DMS153 treated with DMSO at 0.1 percent for 48 hours (cell line): ENCODE measurements at regions not wholly inside any gene's neighbourhood (a gene's known extent, or its start where the extent isn't known, plus 50 kb on each side); places are given as distances from the start of the nearest gene placed in this dataset.

Experiments
- DNase-seq: peaks from one replicate; lab custom pipeline; 2025; ENCODE audit not compliant: unreplicated experiment; lab: John Stamatoyannopoulos, UW

DNA sequence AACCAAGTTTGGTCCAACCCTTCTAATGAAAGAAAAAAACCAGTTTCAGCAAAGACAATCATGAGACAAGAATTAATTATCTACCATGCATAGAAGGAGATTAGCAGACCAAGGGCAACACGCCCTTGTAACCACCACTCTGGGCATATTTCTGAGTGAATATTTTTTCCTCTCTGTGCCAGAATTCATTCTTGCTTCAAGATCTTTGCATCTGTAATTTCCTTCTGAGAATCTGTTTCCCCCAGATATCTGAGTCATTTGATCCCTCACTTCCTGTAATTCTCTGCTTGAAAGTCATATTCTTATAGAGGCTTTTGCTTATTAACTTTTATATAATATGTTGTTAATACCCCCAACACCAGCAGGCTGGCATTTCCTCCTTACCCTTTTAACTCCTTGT is 243.7 kb downstream of the SLC16A7 start:
- no peak for DNase-seq

DNA sequence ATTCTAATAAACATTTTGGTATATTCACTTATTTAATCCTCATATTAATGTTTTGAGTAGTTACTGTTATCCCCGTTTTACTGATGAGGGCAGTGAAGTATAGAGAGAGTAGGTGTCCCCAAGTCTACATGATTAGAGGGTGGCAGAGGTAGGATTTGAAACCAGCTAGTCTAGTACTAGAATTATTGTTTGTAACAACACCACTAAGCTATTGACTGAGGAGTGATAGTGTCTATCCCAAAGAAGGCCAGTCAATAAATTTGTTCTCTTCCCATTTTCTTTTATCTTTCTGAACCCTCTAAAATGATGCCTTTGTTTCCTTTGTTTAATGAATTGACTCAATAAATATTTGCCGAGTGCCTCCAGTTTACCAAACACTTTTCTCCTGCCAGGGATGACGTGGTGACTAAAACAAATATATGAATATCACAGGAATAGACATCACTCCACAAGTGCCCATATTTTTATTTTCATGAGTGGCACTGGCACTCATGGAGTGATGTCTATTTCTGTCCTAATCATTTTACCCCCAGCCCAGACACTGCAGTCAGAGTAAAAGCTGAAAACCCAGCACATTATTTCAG is 247.5 kb downstream of the SLC16A7 start:
- peak; percentile 14 for DNase-seq

DNA sequence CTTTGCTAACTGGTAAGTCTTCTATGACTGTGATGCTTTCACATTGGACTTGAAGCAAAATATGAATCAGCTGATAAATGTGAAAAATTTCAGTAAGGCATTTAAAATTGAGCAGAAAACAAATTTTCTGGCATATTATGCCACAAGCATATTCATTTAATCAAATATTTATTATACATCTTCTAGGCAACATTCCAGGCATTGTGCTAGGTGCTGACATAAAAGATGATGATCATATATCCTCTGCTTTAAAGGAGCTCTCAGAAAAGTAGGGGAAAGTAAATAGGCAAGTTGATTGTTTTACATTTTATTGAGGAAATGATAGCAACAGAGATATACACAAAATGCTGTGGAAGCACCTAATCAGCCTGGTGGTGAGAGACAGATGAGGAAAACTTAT is 248.9 kb downstream of the SLC16A7 start:
- DNase-seq: no peak

DNA sequence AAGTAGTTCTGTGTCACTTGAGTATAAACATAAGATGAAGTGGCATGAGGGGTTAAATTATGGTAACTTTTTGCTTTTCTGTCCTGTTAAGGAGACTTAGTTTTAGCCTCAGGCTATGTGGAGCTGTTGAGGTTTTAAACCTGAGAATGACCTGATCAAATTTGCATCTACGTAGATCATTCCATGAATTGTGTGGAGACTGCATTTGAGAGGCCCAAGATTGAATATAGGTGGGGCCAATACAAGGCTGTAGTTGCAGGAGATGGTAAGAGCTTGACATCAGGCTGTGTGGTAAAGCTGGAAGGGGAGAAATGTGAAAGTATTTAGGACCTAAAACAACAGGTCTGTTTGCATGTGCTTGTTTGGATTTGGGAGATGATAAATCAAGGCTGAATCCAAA is 249.5 kb downstream of the SLC16A7 start:
- DNase-seq: no peak

DNA sequence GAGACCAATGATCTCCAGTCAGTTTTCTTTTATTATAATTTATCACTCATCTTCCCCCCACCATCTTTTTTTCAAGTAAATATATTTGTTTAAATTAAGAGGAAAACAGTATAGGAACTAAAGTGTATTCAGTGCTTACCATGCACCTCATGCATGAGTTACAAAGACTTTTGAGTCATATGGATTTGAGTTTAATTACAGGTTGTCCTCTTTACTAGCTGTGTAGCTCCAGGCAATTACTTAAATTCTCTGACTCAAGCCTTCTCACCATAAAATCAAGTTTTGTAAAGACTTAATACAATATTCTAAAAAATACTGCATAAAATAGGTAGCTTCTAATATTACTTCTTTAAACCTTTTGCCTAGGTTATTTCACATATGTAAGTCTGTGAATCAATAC is 251.3 kb downstream of the SLC16A7 start:
- DNase-seq: no peak

DNA sequence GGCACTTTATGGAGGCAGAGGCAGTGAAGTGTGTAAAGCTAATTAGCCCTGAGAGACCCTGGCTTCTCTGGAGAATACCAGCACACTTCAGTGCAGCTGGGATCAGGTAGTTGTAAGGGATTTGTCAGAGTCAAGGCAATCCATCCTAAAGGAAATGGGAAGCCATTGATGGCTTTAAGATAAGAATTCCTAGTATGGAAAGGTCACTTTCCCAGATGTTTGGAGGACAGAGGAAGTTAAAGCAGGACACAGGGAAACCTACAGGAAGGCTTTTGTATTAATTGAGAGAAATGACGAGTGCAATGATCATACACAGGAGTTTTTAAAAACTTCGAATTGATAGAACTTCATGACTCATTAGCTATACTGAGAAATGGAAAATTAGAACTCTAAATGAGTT is 254.4 kb downstream of the SLC16A7 start:
- no peak for DNase-seq

DNA sequence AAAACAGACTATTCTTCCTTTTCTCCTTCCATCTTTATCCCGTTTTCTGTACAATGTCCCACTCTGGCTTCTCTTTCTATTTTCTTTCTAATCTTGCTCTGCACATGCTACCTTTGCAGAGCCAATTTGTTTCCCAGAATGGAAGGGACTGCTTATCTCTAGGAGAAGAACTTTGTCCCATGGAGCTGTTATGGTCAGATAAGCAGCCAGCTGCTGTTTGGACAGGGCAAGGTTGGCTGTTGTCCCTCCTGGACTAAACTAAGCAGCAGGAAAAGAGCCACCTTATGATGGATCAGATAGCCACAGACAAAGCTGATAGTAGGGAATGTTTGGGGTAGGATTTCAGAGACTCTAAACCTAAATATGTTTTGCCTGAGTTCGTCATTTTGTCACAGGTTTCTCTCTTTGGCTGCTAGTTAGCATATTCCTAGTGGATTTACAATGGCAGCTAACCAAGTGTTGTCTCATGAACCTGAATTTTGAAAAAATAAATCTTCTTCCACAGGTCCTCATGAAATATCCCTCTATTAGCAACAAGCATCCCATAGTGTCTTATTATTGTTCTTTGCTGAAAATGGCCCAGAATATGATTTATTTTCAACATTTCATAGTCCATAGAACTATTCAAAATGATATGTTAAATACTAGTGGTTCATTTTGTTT is 262.8 kb downstream of the SLC16A7 start:
- no peak for DNase-seq

DNA sequence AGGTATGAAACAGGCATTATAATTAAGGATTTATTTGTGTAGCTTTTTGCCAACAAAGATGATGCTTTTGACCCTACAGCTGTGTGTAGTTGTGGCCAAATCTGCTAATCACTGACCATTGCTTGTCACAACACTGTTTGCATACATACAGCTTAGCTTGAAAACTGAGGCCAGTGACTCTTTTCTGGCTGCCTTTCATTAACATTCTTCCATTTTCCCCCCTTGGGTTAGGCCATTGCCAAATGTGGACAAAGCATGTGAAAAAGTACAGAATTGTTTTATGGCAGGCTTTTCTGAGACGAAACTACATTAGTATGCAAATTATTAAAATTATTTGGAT is 263.3 kb downstream of the SLC16A7 start:
- DNase-seq: no peak

DNA sequence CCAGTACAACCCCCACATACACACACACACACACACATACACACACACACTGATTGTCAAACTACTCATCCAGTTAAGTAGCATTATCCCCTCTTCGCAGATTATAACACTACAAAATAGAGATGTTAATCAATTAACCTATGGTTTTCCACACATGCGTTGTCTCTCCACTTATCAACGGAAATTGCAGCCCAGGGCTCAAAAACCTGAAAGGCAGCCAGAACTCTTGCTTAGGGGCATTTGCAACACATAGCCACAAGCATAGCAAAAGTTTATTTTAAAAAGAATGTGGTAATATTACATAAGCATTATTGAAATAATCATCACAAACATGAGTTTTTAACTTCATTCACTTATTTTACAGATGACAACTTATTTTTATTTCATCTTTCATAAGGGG is 265.8 kb downstream of the SLC16A7 start:
- no peak for DNase-seq

DNA sequence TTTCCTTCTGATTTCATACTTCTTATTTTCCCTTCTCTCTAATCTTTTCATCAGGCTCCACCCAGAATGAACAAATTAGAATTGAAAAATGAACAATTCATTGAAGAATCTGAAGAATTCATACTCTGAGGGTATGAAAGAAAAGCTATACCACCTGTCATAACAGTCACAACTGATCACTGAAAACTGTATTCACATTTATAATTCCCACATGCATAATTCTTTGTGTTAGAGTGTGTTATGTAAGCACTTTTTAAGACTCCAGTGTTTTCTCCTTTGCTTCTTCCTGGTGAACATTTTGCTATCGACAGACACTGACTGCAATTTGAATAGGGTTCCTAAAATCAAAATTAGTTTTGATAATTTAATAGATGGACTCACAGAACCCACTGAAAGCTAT is 271.2 kb downstream of the SLC16A7 start:
- no peak for DNase-seq

DNA sequence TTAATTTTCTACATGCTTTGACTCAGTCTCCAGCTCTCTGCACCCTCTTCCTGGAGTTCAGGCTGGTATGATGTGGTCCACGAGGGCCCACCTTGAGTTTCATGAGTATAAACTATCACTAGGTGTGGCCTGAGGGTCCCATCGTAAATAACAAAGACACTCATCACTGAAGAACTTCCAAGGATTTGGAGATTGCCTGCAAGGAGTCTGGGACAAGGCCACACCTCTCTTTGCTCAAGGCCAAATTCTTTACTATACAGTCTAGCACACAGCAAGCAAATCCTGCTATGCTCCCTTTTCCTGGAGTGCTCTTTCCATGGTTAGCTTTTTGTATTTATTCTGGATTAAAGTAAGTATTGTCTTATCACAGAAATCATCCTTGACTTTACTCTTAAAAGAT is 271.9 kb downstream of the SLC16A7 start:
- DNase-seq: no peak

DNA sequence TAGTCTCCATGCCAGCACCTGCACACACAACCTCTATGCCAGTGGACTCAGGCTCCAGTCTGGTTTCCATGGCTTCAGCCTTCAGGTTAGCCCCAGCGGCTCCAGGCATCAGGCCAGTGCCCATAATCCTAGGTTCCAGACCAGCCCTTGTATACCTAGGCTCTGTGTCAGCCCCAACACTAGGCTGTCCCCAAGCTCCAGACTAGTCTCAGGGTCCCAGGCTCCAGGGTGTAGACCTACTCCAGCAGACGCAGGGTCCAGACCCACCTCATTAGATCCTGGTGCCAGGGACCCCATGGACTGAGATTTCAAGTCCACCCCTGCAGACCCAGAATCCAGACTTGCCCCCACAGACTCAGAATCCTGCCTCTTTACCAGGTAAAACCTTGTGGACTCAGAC is 275.9 kb downstream of the SLC16A7 start:
- DNase-seq: no peak

DNA sequence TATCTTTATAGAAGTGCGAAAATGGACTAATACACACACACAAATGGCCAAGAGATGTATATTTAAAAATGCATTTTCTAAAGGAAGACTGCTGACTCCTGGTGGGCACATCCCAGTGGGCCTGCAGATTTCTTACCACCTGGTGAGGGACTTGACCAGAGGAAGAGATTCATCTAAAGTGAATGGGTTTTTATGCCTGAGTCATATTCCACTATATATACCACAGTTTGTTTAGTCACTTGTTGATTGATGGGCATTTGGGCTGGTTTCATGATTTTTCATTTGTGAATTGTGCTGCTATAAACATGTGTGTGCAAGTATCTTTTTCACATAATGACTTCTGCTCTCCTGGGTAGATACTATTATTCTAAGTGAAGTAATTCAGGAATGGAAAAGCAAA is 277.3 kb downstream of the SLC16A7 start:
- DNase-seq: no peak

DNA sequence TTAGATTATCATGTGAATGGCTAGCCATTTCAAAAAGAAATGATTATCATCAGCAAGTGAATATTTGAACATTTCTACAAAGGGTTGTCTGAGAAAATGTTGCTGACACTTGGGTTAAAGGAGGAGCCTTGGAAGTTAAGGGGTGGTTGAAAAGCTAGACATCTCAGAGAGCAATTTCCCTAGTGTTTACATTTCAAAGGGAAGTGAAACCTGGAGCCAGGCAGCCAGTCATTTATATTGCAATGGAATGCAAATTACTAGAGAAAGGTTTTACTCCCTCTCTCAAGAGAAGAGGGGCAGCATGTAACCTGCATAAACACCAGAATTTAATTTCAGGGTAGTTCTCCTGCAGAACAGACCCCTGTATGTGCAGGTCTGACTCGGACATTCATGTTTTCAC is 279.0 kb downstream of the SLC16A7 start:
- DNase-seq: no peak

DNA sequence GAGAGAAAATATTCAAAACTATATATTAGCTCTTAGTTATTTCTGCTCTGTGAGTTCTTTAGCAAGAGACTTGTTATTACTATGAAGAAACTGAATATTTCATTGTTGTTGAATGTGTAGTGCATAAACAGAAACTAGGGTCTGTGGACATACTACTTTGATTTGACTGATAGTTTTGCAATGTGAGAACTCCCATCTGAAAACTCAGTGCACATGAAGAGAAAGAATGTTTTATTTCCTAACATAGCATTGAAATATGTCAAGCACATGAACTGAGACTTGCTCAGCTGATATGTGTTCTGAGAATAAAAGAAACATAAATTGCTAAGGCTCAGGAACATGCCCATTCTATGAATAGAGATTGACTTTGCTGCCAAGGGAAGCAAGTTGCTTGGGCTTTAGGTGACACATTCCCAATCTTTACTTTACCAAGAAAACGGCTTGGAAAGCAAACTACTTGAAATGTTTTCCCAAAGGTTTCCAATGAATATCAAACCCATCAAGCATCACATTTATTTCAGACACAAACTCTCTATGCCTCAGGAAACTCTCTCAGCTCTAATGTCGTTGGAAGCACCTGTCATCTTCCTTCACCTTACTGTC is 290.4 kb downstream of the SLC16A7 start:
- no peak for DNase-seq

DNA sequence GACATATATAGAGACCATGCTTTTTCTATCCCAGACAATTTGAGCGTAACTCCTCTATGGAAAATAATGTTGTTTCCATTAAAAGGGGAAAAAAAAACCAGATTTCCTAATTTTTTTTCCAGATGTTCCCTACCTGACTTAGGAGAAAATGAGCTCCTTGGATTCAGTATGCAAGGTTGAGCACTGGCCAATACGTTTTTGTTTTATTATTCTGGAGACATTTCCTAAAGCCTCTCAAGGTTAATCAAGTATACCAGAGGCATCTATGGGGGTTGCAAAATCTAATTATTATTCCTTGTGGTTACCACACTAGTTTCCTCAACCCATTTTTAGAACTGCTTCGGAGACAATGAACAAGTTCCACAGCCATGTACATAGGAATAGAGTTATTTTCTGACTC is 291.3 kb downstream of the SLC16A7 start:
- DNase-seq: no peak

DNA sequence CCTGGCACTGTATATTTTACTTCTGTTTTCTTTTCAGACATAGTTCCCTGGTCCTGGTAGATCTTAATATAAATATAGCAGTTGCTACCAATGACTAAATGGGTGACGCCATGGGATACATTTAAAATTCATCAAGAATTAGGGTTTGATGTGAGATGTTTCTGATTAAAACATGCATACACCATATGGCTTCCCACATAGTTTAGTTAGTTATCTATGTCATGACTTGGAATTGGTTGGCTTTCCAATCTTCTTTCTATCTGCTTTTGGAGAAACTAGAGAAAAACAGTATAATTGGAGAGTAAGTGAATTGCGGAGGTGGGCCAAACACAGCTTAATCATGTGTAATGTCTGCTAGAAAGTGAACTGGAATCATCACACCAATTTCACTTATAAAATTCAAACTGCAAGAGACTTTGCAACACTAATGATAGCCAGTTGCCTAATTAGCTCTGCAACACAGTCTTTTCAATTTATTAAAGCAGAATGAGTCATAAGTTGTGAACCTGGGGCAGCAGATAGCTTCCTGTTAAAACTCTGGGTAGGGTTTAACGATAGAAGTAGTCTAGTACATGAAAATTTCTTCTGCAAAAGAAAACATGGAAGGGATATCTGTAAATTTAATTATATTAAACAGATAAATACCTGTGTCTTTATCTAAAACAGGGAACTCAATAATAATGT is 295.2 kb downstream of the SLC16A7 start:
- DNase-seq: no peak

DNA sequence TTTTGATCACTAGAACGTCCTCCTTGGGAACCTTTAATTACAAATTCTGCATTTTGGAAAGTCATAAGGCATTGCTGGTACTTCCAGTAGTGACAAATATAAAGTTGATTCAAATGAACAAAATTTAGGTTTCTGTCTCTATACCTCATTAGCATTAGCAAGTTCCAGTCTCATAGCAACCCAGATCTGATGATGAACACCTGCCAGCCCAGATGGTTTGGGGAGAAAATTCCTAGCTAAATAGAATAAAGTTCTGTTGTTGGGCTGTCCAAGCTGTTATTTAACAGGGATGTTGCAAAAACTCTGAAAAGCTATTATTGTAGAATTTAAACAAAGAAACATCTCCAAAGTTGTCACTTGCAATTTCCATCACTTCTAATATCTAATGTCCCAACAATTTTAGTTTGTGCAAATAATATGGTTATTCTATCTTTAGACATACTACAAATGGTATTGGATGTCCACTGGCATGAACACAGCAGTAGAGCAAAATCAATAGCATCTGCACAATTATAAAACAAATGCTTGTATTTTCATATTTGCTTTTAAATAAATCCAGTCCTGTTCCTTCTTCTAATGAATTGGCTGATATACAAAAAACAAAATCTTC is 299.4 kb downstream of the SLC16A7 start:
- DNase-seq: no peak

DNA sequence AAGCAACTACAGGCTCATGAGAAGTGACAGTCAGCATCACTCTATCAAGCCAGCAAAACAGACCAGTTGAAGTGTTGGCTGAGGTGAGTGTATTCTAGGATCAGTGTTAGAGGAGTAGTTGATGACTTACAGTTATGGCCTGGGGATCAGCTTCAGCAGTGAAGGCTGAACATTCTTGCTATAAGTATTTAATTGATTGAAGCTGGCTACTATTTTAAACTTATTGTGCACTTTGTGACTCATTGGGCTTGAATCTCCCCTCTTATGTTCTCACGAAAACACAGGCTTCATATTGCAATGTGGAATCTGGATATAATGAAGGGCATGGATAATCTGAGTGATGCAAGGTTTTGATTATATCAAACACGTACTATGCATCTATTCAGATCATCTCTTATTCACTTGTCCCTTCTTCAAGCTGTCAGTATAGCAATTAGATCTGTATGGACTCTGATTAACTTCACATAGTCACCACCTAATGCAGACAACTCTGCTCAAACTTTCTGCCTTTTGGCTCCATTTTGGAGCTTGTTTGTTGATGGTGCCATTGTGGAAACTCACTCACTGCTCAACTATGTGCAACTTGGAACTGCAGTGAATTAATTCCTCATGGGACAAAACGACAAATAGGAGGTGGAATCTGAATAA is 309.2 kb downstream of the SLC16A7 start:
- DNase-seq: no peak

DNA sequence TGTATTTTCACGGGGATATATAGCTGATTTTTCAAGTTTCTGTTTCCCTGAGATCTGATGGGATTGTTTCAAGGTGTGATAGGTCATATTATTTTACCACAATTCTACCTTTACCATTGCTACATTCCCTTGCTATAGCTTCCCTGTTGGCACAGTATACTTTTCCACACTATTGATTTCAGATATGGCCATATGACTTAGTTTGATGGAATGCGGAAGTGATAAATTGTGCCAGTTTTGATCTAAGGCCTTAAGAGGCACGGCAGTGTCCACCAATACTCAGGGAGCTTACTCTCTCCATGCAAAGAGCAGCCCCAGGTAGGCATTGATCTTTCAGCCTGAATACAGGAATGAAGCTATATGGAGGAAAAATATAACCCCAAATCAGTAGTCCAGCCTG is 315.7 kb downstream of the SLC16A7 start:
- no peak for DNase-seq

DNA sequence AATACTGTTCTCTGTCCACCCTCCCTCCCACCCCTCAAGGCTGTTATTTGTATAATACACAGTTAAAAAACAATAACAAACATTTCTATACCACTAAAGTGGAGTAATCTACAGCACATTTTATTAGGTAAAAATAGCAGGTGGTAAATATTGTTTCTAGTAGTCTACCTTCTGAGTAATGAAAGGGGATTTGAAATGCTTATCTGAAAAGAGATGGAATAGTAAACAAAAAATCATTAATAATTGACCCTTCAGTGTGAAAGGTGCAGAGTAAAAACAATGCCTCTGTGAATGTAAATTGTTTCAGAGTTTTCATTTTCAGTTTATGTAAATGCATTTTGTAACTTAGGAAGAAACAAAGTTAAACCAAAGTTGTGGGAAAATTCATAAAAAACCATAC is 321.2 kb downstream of the SLC16A7 start:
- no peak for DNase-seq

DNA sequence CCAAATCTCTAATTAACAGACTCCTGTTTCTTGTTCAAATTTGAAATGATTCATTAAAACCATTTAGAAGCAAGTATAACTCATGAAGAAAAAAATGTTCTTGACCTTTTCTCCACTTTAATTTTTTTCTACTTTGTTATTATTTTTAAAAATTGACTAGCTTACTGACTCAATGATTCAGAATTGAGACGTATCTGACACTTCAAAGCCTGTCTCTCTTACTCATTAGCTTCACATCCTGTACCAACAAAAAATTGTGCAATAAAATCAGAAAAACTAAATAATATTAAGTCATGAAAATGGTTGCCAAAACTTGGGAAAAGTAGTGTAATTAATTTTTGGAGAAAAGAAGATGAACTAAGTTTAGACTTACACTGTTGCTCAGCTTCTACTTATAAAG is 331.2 kb downstream of the SLC16A7 start:
- no peak for DNase-seq
